NCI-H748 treated with DMSO at 0.1 percent for 48 hours (cell line): ENCODE measurements at regions not wholly inside any gene's neighbourhood (a gene's known extent, or its start where the extent isn't known, plus 50 kb on each side); places are given as distances from the start of the nearest gene placed in this dataset.
"Not testable (repeated sequence)": the region's sequence is repeated elsewhere in the genome, so short reads cannot be mapped to it uniquely, and the experiment has no call there.

ENCODE experiments used
- DNase-seq: peaks from one replicate; lab custom pipeline; 2025; lab: John Stamatoyannopoulos, UW

GRCh38 chr1:120465900-120466299, 51.1 kb downstream of the NBPF8 start:
- DNase-seq = not testable (repeated sequence)

DNA sequence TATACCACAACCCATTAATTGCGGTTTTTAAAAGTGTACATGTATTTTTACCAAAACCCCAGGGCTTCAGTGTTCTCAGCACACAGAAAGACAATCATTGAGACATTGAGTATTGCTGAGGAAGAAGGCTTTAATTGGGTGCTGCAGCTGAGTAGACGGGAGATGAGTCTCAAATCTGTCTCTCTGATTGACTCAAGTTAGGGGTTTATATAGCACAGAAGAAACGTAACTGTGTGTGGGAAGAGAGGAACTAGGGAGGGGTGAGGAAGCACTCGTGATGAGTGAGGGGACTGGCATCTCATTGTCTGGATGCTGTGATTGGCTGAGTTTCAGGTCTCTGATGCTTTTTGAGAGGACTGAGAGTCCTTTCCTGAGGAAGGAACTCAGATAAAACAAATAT, 62.8 kb downstream of the NBPF8 start:
- DNase-seq = not testable (repeated sequence)

- DNase-seq = not testable (repeated sequence)
Observed at GRCh38 chr1:120478400-120478799, 63.6 kb downstream of the NBPF8 start.

DNA sequence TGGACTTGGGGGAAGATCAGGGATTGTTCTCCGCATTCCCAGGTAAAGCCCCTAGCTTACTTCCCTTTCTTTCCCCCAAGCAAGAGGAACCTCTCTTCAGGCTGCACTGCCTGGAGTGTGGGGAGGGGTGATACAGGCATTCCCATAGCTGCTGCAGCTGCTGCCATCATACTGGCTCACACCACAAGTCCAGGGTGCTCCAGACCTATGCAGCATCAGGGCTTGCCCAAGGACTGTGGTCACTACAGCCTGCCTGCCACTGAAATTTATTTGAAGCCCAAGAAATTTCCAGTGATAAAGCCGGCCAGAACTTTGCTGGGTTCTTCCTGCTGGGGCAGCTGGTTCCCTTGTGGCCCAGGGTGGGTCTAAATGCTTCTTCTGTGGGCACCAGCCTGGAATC, 72.7 kb downstream of the NBPF8 start:
- DNase-seq = not testable (repeated sequence)

DNA sequence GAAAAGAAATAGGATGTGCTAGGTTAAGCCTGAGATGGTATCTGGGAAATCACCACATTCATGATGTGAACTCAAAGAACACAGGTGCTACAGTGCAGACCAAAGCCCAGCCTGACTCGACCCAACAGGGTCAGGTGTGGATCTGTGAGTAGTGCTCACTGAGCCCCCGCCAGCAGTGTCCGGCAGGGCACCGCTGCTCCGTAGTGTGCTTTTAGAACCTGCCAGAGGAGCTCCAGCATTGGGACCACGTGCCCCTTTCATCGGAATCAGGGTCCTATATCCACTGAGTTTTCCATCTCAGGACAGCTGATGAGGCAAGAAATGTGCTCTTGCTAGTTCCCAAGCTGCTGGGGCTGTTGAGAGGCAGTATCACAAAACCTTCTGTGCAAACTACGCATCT, 74.4 kb downstream of the NBPF8 start:
- DNase-seq = not testable (repeated sequence)

DNA sequence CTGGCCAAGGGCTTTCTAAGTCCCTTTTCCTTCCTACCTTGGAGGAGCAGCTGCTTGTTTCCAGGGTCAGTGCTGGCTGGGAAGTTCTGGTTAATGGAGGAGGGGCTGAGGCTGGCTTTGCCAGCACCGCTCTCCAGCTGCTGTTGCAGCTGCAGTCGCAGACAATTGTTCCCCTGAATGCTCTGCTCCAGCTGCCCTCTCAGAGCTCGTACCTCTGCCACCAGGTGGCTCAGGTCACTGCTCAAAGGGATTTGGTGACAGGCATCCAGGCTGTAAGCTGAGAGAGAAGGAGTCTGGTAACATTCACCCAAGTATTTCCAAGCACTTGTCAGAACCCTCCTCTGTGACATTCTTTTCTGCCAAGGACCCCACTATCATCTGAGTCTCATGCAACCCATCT, 82.3 kb downstream of the NBPF8 start:
- not testable (repeated sequence) for DNase-seq

GRCh38 chr1:120503284-120503683, 88.4 kb downstream of the NBPF8 start:
- DNase-seq = not testable (repeated sequence)

GRCh38 chr1:120506352-120506751, 91.5 kb downstream of the NBPF8 start:
- DNase-seq = not testable (repeated sequence)

GRCh38 chr1:120508351-120508750, 93.5 kb downstream of the NBPF8 start:
- DNase-seq = not testable (repeated sequence)

GRCh38 chr1:120509258-120509657, 94.4 kb downstream of the NBPF8 start:
- not testable (repeated sequence) for DNase-seq

GRCh38 chr1:120513099-120513498, 98.3 kb downstream of the NBPF8 start:
- DNase-seq = not testable (repeated sequence)

DNA sequence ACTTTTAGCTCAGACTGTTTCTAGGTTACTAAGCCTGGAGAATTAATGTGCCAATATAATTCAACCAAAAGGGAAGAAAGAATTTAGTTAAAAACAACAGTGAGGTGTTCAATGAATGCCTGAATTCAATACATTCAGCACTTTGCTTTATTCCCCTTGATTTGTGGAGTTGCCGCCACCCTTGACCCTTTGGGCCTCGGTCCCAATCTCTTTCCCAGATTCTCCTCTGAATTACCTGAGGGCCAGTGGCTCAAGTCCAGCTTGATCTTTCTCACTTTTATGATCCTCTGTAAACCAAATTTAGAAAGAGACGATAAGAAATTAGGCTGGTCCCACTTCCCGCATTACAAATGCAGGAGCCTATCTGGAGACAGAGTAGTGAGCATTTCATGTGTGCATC, 98.7 kb downstream of the NBPF8 start:
- DNase-seq = not testable (repeated sequence)

- DNase-seq = not testable (repeated sequence)
Observed at GRCh38 chr1:120519196-120519595, 104.4 kb downstream of the NBPF8 start.

GRCh38 chr1:120524416-120524815, 109.6 kb downstream of the NBPF8 start:
- not testable (repeated sequence) for DNase-seq

DNA sequence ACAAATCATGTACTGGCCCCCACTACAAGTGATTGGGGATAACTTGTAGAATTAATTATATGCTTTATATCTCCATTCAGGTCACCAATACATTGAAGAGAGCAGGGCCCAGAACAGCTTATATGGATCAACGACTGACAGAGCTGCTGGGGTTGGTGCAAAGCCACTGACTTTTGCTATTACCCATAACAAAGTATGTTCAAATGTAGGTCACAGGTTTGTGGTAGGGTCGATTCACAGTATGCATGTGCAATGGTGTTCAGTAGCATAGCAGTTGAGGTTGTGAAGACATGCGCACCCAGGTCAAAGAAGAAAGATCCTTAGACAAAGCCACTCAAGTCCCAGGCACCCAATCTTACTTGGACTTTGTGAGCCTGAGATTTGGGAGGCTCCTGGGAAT, 110.6 kb downstream of the NBPF8 start:
- not testable (repeated sequence) for DNase-seq

DNA sequence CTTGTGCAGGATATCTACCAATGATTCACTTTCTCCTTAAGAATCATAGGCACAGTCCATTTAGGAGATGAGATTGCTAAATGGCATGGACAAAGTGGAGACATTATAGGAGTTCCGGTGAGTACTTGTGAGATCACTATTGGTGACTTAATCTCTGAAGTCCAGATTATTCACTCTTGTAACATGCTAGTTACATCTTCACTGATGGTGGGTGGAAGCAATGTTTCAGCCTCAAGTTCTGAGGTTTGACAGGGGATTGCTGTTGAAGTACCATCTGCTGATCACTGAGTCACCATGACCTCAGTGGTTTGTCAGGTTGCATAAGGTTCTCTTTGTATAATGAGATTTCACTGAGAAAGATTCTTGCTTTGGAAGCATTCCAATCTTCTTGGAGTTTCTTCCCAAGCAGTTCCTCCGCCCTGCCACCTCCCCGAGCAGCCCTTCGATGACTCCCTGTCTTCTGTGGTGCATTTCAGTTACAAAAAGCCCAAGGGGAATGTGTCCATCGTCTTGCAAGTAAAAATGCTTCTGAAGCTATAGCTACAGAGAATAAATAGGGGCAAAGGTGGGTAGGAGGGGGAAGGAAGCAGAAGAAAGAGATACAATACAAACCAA, 114.7 kb downstream of the NBPF8 start:
- not testable (repeated sequence) for DNase-seq

- not testable (repeated sequence) for DNase-seq
Observed at GRCh38 chr1:120531455-120531854, 116.6 kb downstream of the NBPF8 start.

- not testable (repeated sequence) for DNase-seq
Observed at GRCh38 chr1:120534361-120535047, 119.7 kb downstream of the NBPF8 start.

DNA sequence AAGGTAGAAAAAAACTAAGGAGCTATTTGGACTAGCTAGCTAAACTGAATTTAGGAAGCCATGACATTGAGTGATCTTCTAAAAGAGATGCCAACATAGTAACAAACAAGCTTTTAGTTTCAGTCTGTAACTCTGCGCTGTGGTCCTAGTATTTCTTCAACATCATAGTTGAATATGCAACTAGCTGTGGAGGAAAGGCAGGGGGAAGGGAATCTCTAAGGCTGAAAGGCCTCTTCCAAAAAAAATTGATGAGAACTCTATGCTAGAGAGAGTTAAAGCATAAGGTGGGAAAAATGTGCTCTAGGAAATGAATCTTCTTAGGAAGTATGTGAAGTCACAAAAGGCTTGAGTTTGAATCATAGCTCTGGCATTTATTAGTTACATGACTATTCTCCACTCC, 120.2 kb downstream of the NBPF8 start:
- not testable (repeated sequence) for DNase-seq

DNA sequence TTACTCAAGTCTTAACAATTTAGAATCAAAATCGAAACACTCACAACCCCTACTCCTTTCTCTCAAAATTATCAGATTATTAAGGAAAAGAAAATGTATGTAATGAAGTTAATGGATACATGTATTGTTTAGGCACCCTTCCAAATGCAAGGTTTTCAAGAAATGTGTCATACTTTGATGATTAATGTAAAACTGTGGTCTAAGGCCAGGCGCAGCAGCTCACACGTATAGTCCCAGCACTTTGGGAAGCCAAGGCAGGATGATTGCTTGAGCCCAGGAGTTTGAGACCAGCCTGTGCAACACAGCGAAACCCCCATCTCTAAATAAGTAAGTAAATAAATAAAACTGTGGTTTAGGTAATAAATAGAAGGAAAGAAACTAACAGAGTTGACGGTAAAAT, 126.6 kb downstream of the NBPF8 start:
- DNase-seq = not testable (repeated sequence)

DNA sequence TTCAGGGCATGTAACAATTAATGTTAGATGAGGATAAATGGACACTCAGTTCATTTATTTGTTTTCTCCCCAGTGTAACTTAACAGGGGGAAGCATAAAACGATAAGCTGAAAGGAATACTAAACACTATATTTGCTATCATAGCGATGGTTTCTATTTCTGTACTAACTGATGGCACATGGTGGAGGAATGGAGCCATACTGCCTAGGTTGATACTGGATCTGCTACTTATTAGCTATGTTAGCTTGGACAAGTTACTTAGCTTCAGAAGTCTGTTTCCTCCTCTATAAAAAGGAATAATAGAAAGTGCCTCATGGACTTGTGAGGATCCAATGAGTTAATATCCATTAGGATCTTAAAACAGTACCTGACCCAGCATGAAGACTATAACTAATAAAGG, 127.5 kb downstream of the NBPF8 start:
- not testable (repeated sequence) for DNase-seq

- not testable (repeated sequence) for DNase-seq
Observed at GRCh38 chr1:120542940-120543339, 128.1 kb downstream of the NBPF8 start.

- DNase-seq = not testable (repeated sequence)
Observed at GRCh38 chr1:120544434-120544833, 129.6 kb downstream of the NBPF8 start.
